NB4 (cell line): ENCODE measurements at regions not wholly inside any gene's neighbourhood (a gene's known extent, or its start where the extent isn't known, plus 50 kb on each side); places are given as distances from the start of the nearest gene placed in this dataset.

Experiments used
- CTCF ChIP-seq: IDR thresholded peaks from one replicate; pipeline ENCODE4 v1.5.1; 2012; ENCODE audit warnings: low read depth, low read length
- POLR2A ChIP-seq: IDR thresholded peaks from 2 replicates; pipeline ENCODE4 v1.6.1; 2011; ENCODE audit warnings: mild to moderate bottlenecking; ENCODE audit not compliant: insufficient read length; ENCODE audit errors: extremely low read depth

GRCh38 chr7:69237541-69237940 lies 360.7 kb upstream of the AUTS2 start:
- no peak for TF ChIP-seq CTCF
- TF ChIP-seq POLR2A, result no peak
